GM12891 (cell line): ENCODE measurements at regions not wholly inside any gene's neighbourhood (a gene's known extent, or its start where the extent isn't known, plus 50 kb on each side); places are given as distances from the start of the nearest gene placed in this dataset.
A peak's percentile ranks its signal among the peaks of the same experiment; 100 is the strongest.

ENCODE experiments used
- DNase-seq: peaks from one replicate; pipeline ENCODE4 v3.0.0; 2011; ENCODE audit warnings: low spot score; ENCODE audit not compliant: insufficient read length
- FAIRE-seq: peaks from 2 replicates; lab custom pipeline; 2011; peaks lifted over from hg19 to GRCh38; lab: Jason Lieb, UNC
- PAX5 ChIP-seq: IDR thresholded peaks from 2 replicates; pipeline ENCODE4 v1.6.1; 2011; ENCODE audit warnings: low read length, moderate library complexity, mild to moderate bottlenecking; ENCODE audit not compliant: insufficient read depth, severe bottlenecking
- POLR2A ChIP-seq: IDR thresholded peaks from 2 replicates; pipeline ENCODE4 v1.6.1; 2011; ENCODE audit warnings: low read depth, low read length, control low read depth
- POLR2AphosphoS5 ChIP-seq: IDR thresholded peaks from 2 replicates; pipeline ENCODE4 v1.6.1; 2011; ENCODE audit warnings: low read depth, low read length, control low read depth
- POU2F2 ChIP-seq: IDR thresholded peaks from 2 replicates; pipeline ENCODE4 v1.6.1; 2011; ENCODE audit warnings: low read depth, mild to moderate bottlenecking, control low read depth, low read length, moderate library complexity
- SPI1 ChIP-seq: IDR thresholded peaks from 2 replicates; pipeline ENCODE4 v1.6.1; 2011; ENCODE audit warnings: low read depth, low read length, control low read depth
- TAF1 ChIP-seq: IDR thresholded peaks from 2 replicates; pipeline ENCODE4 v1.6.1; 2011; ENCODE audit warnings: low read depth, low read length, control low read depth

- no peak for TF ChIP-seq PAX5
- no peak for TF ChIP-seq POLR2A
- TF ChIP-seq POLR2AphosphoS5, result no peak
- no peak for TF ChIP-seq POU2F2
- TF ChIP-seq TAF1, result no peak
- no peak for TF ChIP-seq SPI1
- no peak for DNase-seq
- FAIRE-seq, result no peak
These were observed 51.4 kb upstream of the TNFAIP3 start for GRCh38 chr6:137815692-137816091.

DNA sequence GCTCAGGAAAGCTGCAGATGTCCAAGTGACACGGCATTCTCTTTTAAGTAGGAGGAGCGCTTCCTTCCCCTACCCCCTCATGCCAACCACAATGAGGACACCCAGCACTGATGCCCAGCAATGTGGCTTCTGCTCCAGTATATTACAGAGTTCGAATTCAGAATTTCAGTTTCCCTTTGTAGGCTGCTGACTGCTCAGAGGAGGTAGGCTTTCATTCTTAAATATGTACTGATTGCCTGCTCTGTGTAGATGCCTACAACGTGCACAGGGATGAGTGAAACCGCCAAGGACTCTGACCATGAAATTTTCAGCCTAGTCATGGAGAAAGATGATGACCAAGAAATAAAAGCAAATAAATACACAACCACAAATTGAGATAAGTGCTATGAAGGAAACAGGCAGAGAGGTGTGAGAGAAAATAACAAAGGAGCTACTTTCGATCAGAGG, 50.9 kb upstream of the TNFAIP3 start:
- no peak for TF ChIP-seq POU2F2
- TF ChIP-seq TAF1, result no peak
- no peak for TF ChIP-seq POLR2AphosphoS5
- no peak for TF ChIP-seq PAX5
- no peak for TF ChIP-seq POLR2A
- no peak for TF ChIP-seq SPI1
- FAIRE-seq (peak; percentile 57), DNase-seq (no peak)

GRCh38 chr6:137816688-137817618, 50.1 kb upstream of the TNFAIP3 start:
- DNase-seq (no peak), FAIRE-seq (peak; percentile 45)
- TF ChIP-seq TAF1, result no peak
- no peak for TF ChIP-seq PAX5
- no peak for TF ChIP-seq POLR2AphosphoS5
- no peak for TF ChIP-seq POU2F2
- TF ChIP-seq POLR2A, result no peak
- no peak for TF ChIP-seq SPI1
